B cell (primary cell): ENCODE measurements at regions not wholly inside any gene's neighbourhood (a gene's known extent, or its start where the extent isn't known, plus 50 kb on each side); places are given as distances from the start of the nearest gene placed in this dataset.

Experiments
- EZH2 ChIP-seq: IDR thresholded peaks from 2 replicates; pipeline ENCODE4 v1.6.1; 2012; ENCODE audit warnings: borderline replicate concordance, low read depth, mild to moderate bottlenecking, moderate library complexity, low read length; ENCODE audit not compliant: insufficient read depth, poor library complexity, severe bottlenecking
- TF ChIP-seq, protein P1 (sequence below): fragments of 200-600 bp; IDR thresholded peaks from one replicate; pipeline ENCODE4 v1.8.0; 2022; ENCODE audit warnings: antibody characterized with exemption, mild to moderate bottlenecking

GRCh38 chr3:117104792-117105191 lies 395.2 kb downstream of the TUSC7 start:
- TF ChIP-seq, protein P1, sequence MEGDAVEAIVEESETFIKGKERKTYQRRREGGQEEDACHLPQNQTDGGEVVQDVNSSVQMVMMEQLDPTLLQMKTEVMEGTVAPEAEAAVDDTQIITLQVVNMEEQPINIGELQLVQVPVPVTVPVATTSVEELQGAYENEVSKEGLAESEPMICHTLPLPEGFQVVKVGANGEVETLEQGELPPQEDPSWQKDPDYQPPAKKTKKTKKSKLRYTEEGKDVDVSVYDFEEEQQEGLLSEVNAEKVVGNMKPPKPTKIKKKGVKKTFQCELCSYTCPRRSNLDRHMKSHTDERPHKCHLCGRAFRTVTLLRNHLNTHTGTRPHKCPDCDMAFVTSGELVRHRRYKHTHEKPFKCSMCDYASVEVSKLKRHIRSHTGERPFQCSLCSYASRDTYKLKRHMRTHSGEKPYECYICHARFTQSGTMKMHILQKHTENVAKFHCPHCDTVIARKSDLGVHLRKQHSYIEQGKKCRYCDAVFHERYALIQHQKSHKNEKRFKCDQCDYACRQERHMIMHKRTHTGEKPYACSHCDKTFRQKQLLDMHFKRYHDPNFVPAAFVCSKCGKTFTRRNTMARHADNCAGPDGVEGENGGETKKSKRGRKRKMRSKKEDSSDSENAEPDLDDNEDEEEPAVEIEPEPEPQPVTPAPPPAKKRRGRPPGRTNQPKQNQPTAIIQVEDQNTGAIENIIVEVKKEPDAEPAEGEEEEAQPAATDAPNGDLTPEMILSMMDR: no peak
- TF ChIP-seq EZH2: no peak
